HepG2 (cell line): ENCODE measurements at regions not wholly inside any gene's neighbourhood (a gene's known extent, or its start where the extent isn't known, plus 50 kb on each side); places are given as distances from the start of the nearest gene placed in this dataset.

Experiments used
- ATAC-seq: fragments of 200-7000 bp; cut with Tn5 transposase; 3 replicates; pipeline ENCODE4 v1.9.1; 2020; ENCODE audit warnings: mild to moderate bottlenecking, moderate library complexity
- BruUV-seq: library from RNA; stranded (reverse); fragments of 400-500 nt; replicated peaks from 2 replicates; lab custom pipeline; 2021; lab: Mats Ljungman, UMichigan
- CTCF ChIA-PET: fragments of 300-600 bp; formaldehyde crosslinking; extraction: SDS; loops from one replicate; lab custom pipeline; 2021; ENCODE audit warnings: low total read pairs, inconsistent platforms, low intra/inter-chr PET ratio; lab: Yijun Ruan, JAX
- POLR2A ChIA-PET: fragments of 350-600 bp; sonication (Branson Sonifier 250); formaldehyde crosslinking; loops from one replicate; lab custom pipeline; 2020; ENCODE audit warnings: antibody characterized with exemption, inconsistent platforms; lab: Yijun Ruan, JAX
- DNase-seq: peaks from one replicate; pipeline ENCODE4 v3.0.0-alpha.2; 2015; ENCODE audit warnings: low spot score
- FAIRE-seq: peaks from 3 replicates; lab custom pipeline; 2011; peaks lifted over from hg19 to GRCh38; lab: Jason Lieb, UNC
- H2AFZ ChIP-seq: one replicate; pipeline ENCODE4 v1.6.1; 2011; ENCODE audit warnings: low read length, inconsistent platforms
- H3K27ac ChIP-seq: fragments of 300-600 bp; 3 replicates; pipeline ENCODE4 v1.8.0; 2011; ENCODE audit warnings: mixed run types, mild to moderate bottlenecking, mixed read lengths, low read length, inconsistent platforms; ENCODE audit not compliant: insufficient read depth; ENCODE audit errors: extremely low read length
- H3K27me3 ChIP-seq, 2 experiments: fragments of 200-600 bp in 1 of 2; 2 replicates in 1 of 2; 3 replicates in 1 of 2; pipeline versions ENCODE4 v1.6.0 to v1.8.0; 2011; ENCODE audit warnings: low read length in 2 of 2, mild to moderate bottlenecking in 2 of 2, moderate library complexity in 2 of 2, inconsistent platforms in 1 of 2; ENCODE audit not compliant: insufficient read depth in 2 of 2, control insufficient read depth in 1 of 2
- H3K36me3 ChIP-seq, 2 experiments: fragments of 200-600 bp in 1 of 2; replicated peaks in 1 of 2; 2 replicates in 1 of 2; 3 replicates in 1 of 2; pipeline versions ENCODE4 v1.5.1 to v1.8.0; 2011; ENCODE audit warnings: low read length in 2 of 2, inconsistent platforms in 1 of 2; ENCODE audit not compliant: insufficient read depth in 2 of 2, control insufficient read depth in 1 of 2
- H3K4me1 ChIP-seq: 2 replicates; pipeline ENCODE4 v1.5.1; 2012; ENCODE audit warnings: low read length, inconsistent platforms; ENCODE audit not compliant: insufficient read depth
- H3K4me2 ChIP-seq: 2 replicates; pipeline ENCODE4 v1.6.0; 2011; ENCODE audit warnings: low read depth, low read length, inconsistent platforms
- H3K4me3 ChIP-seq, 3 experiments: fragments of 200-600 bp in 1 of 3; sonication (generic), shearing (Covaris generic) in 1 of 3; replicated peaks in 1 of 3; 2 replicates each; pipeline ENCODE4 v1.5.1; 2011 to 2016; ENCODE audit warnings: low read length in 3 of 3, inconsistent platforms in 2 of 3, low read depth in 2 of 3, mild to moderate bottlenecking in 2 of 3, control low read depth in 1 of 3, mixed read lengths in 1 of 3; ENCODE audit not compliant: insufficient read depth in 1 of 3
- H3K79me2 ChIP-seq: one replicate; pipeline ENCODE4 v1.6.1; 2011; ENCODE audit warnings: low read length, inconsistent platforms; ENCODE audit not compliant: insufficient read depth
- H3K9ac ChIP-seq: 2 replicates; pipeline ENCODE4 v1.6.0; 2011; ENCODE audit warnings: mild to moderate bottlenecking, low read depth, low read length, inconsistent platforms; ENCODE audit not compliant: insufficient read depth
- H3K9me3 ChIP-seq: 2 replicates; pipeline ENCODE4 v1.5.1; 2012; ENCODE audit warnings: mild to moderate bottlenecking, low read length
- H4K20me1 ChIP-seq: 2 replicates; pipeline ENCODE4 v1.6.0; 2011; ENCODE audit warnings: inconsistent platforms, mild to moderate bottlenecking, low read length, moderate library complexity; ENCODE audit not compliant: insufficient read depth
- BHLHE40 ChIP-seq: IDR thresholded peaks from 2 replicates; pipeline ENCODE4 v1.6.1; 2011; ENCODE audit warnings: low read length, improper control_type of control experiment
- ELK4 ChIP-seq: sonication (generic); formaldehyde crosslinking; IDR thresholded peaks from 2 replicates; pipeline ENCODE4 v1.9.0; 2021; ENCODE audit warnings: missing genetic modification reagents, borderline replicate concordance
- EZH2 ChIP-seq: conservative IDR thresholded peaks from 2 replicates; pipeline ENCODE4 v1.6.1; 2012; ENCODE audit warnings: mild to moderate bottlenecking, low read depth, low read length, moderate library complexity
- GZF1 ChIP-seq: sonication (generic); formaldehyde crosslinking; IDR thresholded peaks from 2 replicates; pipeline ENCODE4 v1.5.1; 2020; ENCODE audit warnings: mild to moderate bottlenecking, missing genetic modification reagents
- HES4 ChIP-seq: sonication (generic); formaldehyde crosslinking; IDR thresholded peaks from 2 replicates; pipeline ENCODE4 v1.9.0; 2021; ENCODE audit warnings: mild to moderate bottlenecking, missing genetic modification reagents, borderline replicate concordance
- MXD1 ChIP-seq: sonication (generic); formaldehyde crosslinking; IDR thresholded peaks from 2 replicates; pipeline ENCODE4 v1.4.0; 2020; ENCODE audit warnings: mild to moderate bottlenecking, missing genetic modification reagents
- MYPOP ChIP-seq: sonication (generic); formaldehyde crosslinking; IDR thresholded peaks from 2 replicates; pipeline ENCODE4 v1.8.1; 2023; ENCODE audit warnings: mild to moderate bottlenecking, moderate library complexity, missing genetic modification reagents
- NFAT5 ChIP-seq: sonication (generic); formaldehyde crosslinking; IDR thresholded peaks from 2 replicates; pipeline ENCODE4 v1.4.0; 2020; ENCODE audit warnings: missing genetic modification reagents
- RAD21 ChIP-seq: fragments of 450-650 bp; formaldehyde crosslinking; IDR thresholded peaks from 2 replicates; pipeline ENCODE4 v1.5.0; 2020; ENCODE audit warnings: mild to moderate bottlenecking
- RBFOX2 ChIP-seq: fragments of 200-400 bp; formaldehyde crosslinking; IDR thresholded peaks from 2 replicates; pipeline ENCODE4 v1.6.1; 2017; ENCODE audit warnings: low read depth, mild to moderate bottlenecking, low read length
- SKI ChIP-seq: fragments of 450-650 bp; IDR thresholded peaks from one replicate; pipeline ENCODE4 v1.6.1; 2018; ENCODE audit warnings: mild to moderate bottlenecking; ENCODE audit not compliant: partially characterized antibody
- STAT6 ChIP-seq: sonication (generic); formaldehyde crosslinking; IDR thresholded peaks from 2 replicates; pipeline ENCODE4 v1.4.0; 2020; ENCODE audit warnings: missing genetic modification reagents, mild to moderate bottlenecking, borderline replicate concordance
- TBX3 ChIP-seq: fragments of 450-650 bp; IDR thresholded peaks from 2 replicates; pipeline ENCODE4 v1.6.1; 2017; ENCODE audit warnings: antibody characterized with exemption, mild to moderate bottlenecking, inconsistent platforms, borderline replicate concordance
- ZKSCAN5 ChIP-seq: sonication (generic); formaldehyde crosslinking; IDR thresholded peaks from 2 replicates; pipeline ENCODE4 v1.5.1; 2020; ENCODE audit warnings: mild to moderate bottlenecking, missing genetic modification reagents
- ZNF354B ChIP-seq: sonication (generic); formaldehyde crosslinking; IDR thresholded peaks from 2 replicates; pipeline ENCODE4 v1.8.0; 2022; ENCODE audit warnings: mild to moderate bottlenecking, missing genetic modification reagents
- WGBS: methylation state at CpG from one replicate; pipeline ENCODE4 v1.1.6; 2017; ENCODE audit warnings: low lambda C conversion rate; 5-methylcytosine and 5-hydroxymethylcytosine counted together
- in situ Hi-C: cut with HindIII; loops from 2 replicates; pipeline ENCODE4 v1.10.0; 2017; ENCODE audit warnings: low pct_unique_long_range_greater_than_20kb; ENCODE audit not compliant: extremely low pct_ligation_motif_present
- intact Hi-C: fragments of 100-400 bp; cut with micrococcal nuclease; formaldehyde crosslinking; loops from one replicate; pipeline ENCODE4 v1.10.0; 2022; ENCODE audit not compliant: unreplicated experiment

- ATAC-seq, result no peak
- no peaks in the 10 kb centered on the region for H3K9me3 ChIP-seq
- no peak overlapping the region for H3K27ac ChIP-seq
- H3K4me1 ChIP-seq, result no peaks in the 10 kb centered on the region
- CTCF ChIA-PET, result no interaction called here
- POLR2A ChIA-PET, result no interaction called here
- intact Hi-C loops (no loop called here), in situ Hi-C loops (no loop called here)
- no peak for FAIRE-seq
- no peaks in the 10 kb centered on the region for H3K36me3 ChIP-seq
- no peak overlapping the region for H3K9ac ChIP-seq
- no peaks in the 10 kb centered on the region for H4K20me1 ChIP-seq
- no TSS peak for BruUV-seq
- WGBS, result 0% methylated on average over 2 of the region's 2 CpGs
- H2AFZ ChIP-seq, result no peak overlapping the region
- DNase-seq, result no peak
- no peak overlapping the region for H3K4me2 ChIP-seq
- H3K79me2 ChIP-seq, result no peaks in the 10 kb centered on the region
- H3K4me3 ChIP-seq, result no peak overlapping the region
- H3K27me3 ChIP-seq, result peaks cover 0 to 4% of the 10 kb centered on the region in 2 experiments; a peak in 1 of 5 replicates
- TF ChIP-seq MXD1 (CRISPR knock-in tag) (no peak), NFAT5 (CRISPR knock-in tag) (no peak), STAT6 (CRISPR knock-in tag) (no peak), BHLHE40 (no peak), ZKSCAN5 (no peak), RAD21 (CRISPR knock-in tag) (no peak), RBFOX2 (no peak), HES4 (CRISPR knock-in tag) (no peak), ELK4 (no peak), ZNF354B (no peak), SKI (no peak), EZH2 (no peak), TBX3 (no peak), GZF1 (CRISPR knock-in tag) (no peak), MYPOP (CRISPR knock-in tag) (no peak)
These were observed 127.1 kb downstream of the ABHD5 start for GRCh38 chr3:43817825-43818224.
